Fibroblast of lung (primary cell): ENCODE measurements at regions not wholly inside any gene's neighbourhood (a gene's known extent, or its start where the extent isn't known, plus 50 kb on each side); places are given as distances from the start of the nearest gene placed in this dataset.

Source experiments
- DNase-seq, 2 donors: peaks; one replicate each; pipeline versions ENCODE4 v3.0.0 to v3.0.0-alpha.2; 2010; ENCODE audit warnings: low read depth in 2 of 2
- H2AFZ ChIP-seq: 2 replicates; pipeline ENCODE4 v1.5.1; 2012; ENCODE audit warnings: low read length, control low read depth, inconsistent platforms
- H3K27ac ChIP-seq: 2 replicates; pipeline ENCODE4 v1.5.1; 2011; ENCODE audit warnings: low read length, control low read depth; ENCODE audit not compliant: insufficient read depth
- H3K27me3 ChIP-seq: 2 replicates; pipeline ENCODE4 v1.5.1; 2011; ENCODE audit warnings: mild to moderate bottlenecking, low read length; ENCODE audit not compliant: control insufficient read depth, insufficient read depth
- H3K36me3 ChIP-seq: 2 replicates; pipeline ENCODE4 v1.5.1; 2011; ENCODE audit warnings: low read length; ENCODE audit not compliant: control insufficient read depth, insufficient read depth
- H3K4me1 ChIP-seq: 2 replicates; pipeline ENCODE4 v1.5.1; 2011; ENCODE audit warnings: low read length; ENCODE audit not compliant: control insufficient read depth, insufficient read depth; ENCODE audit errors: extremely low read depth
- H3K4me2 ChIP-seq: 2 replicates; pipeline ENCODE4 v1.5.1; 2011; ENCODE audit warnings: low read length, control low read depth; ENCODE audit not compliant: insufficient read depth; ENCODE audit errors: extremely low read depth
- H3K4me3 ChIP-seq, 4 experiments: fragments of 200-600 bp in 1 of 4; sonication (generic) in 1 of 4; replicated peaks in 1 of 4; 2 replicates each; pipeline ENCODE4 v1.5.1; 2011 to 2016; ENCODE audit warnings: low read length in 4 of 4, low read depth in 3 of 4, mild to moderate bottlenecking in 3 of 4, control low read depth in 2 of 4, inconsistent platforms in 1 of 4, mixed read lengths in 1 of 4; ENCODE audit not compliant: insufficient read depth in 1 of 4; ENCODE audit errors: control extremely low read depth in 1 of 4
- H3K79me2 ChIP-seq: 2 replicates; pipeline ENCODE4 v1.5.1; 2012; ENCODE audit warnings: mild to moderate bottlenecking, low read length, inconsistent platforms; ENCODE audit not compliant: control insufficient read depth, insufficient read depth
- H3K9ac ChIP-seq: 2 replicates; pipeline ENCODE4 v1.5.1; 2011; ENCODE audit warnings: mild to moderate bottlenecking, low read length, control low read depth; ENCODE audit not compliant: insufficient read depth
- H3K9me3 ChIP-seq: 2 replicates; pipeline ENCODE4 v1.5.1; 2012; ENCODE audit warnings: low read depth, low read length; ENCODE audit not compliant: control insufficient read depth, insufficient read depth
- H4K20me1 ChIP-seq: 2 replicates; pipeline ENCODE4 v1.5.1; 2011; ENCODE audit warnings: low read length; ENCODE audit not compliant: control insufficient read depth, insufficient read depth; ENCODE audit errors: extremely low read depth
- CTCF ChIP-seq, 2 donors: IDR thresholded peaks in 1 of 2; conservative IDR thresholded peaks in 1 of 2; 1 replicate in 1 of 2; 2 replicates in 1 of 2; pipeline ENCODE4 v1.5.1; 2011 to 2012; ENCODE audit warnings: low read length in 2 of 2, control low read depth in 1 of 2, inconsistent platforms in 1 of 2, low read depth in 1 of 2, mild to moderate bottlenecking in 1 of 2
- EZH2 ChIP-seq: IDR thresholded peaks from 2 replicates; pipeline ENCODE4 v1.5.1; 2012; ENCODE audit warnings: low read length, control low read depth, mild to moderate bottlenecking; ENCODE audit errors: missing control alignments

- H3K4me1 ChIP-seq: no peaks in the 10 kb centered on the region
These were observed 67.4 kb upstream of the FOXC1 start for GRCh38 chr6:1542335-1542734.

GRCh38 chr6:1542764-1543163 lies 67.0 kb upstream of the FOXC1 start:
- Histone ChIP-seq H3K4me1 (no peaks in the 10 kb centered on the region), H2AFZ (no peak overlapping the region), H3K4me2 (no peak overlapping the region), H3K9ac (no peak overlapping the region), H3K9me3 (no peaks in the 10 kb centered on the region), H3K4me3 (no peak overlapping the region), H3K79me2 (no peaks in the 10 kb centered on the region), H3K36me3 (no peaks in the 10 kb centered on the region), H3K27ac (no peak overlapping the region), H3K27me3 (no peaks in the 10 kb centered on the region), H4K20me1 (no peaks in the 10 kb centered on the region)
- DNase-seq: no peak
- no peak for TF ChIP-seq CTCF (conservative IDR thresholded peaks at IDR 0.05 in 1 of 2, IDR thresholded peaks at IDR 0.05 in 1 of 2; ENCODE audit: low read depth in 1 of 2, low read length in 2 of 2)
- TF ChIP-seq EZH2: no peak

More at GRCh38 chr6:1542335-1542734, 67.4 kb upstream of the FOXC1 start:
- TF ChIP-seq EZH2 (no peak), CTCF (conservative IDR thresholded peaks at IDR 0.05 in 1 of 2, IDR thresholded peaks at IDR 0.05 in 1 of 2; ENCODE audit: low read depth in 1 of 2, low read length in 2 of 2) (no peak)
- no peak for DNase-seq
- Histone ChIP-seq H3K27me3 (no peaks in the 10 kb centered on the region), H3K79me2 (no peaks in the 10 kb centered on the region), H3K27ac (no peak overlapping the region), H3K36me3 (no peaks in the 10 kb centered on the region), H3K4me3 (no peak overlapping the region), H3K9ac (no peak overlapping the region), H3K4me2 (no peak overlapping the region), H4K20me1 (no peaks in the 10 kb centered on the region), H3K9me3 (no peaks in the 10 kb centered on the region), H2AFZ (no peak overlapping the region)

- H3K4me1 ChIP-seq: no peaks in the 10 kb centered on the region
- H3K9me3 ChIP-seq: no peaks in the 10 kb centered on the region
- no peak overlapping the region for H3K27ac ChIP-seq
- H3K9ac ChIP-seq: no peak overlapping the region
- no peak for TF ChIP-seq CTCF (conservative IDR thresholded peaks at IDR 0.05 in 1 of 2, IDR thresholded peaks at IDR 0.05 in 1 of 2; ENCODE audit: low read depth in 1 of 2, low read length in 2 of 2)
- no peak for TF ChIP-seq EZH2
- no peak overlapping the region for H3K4me2 ChIP-seq
- no peaks in the 10 kb centered on the region for H3K36me3 ChIP-seq
- no peak for DNase-seq
- no peaks in the 10 kb centered on the region for H3K27me3 ChIP-seq
- H2AFZ ChIP-seq: no peak overlapping the region
- H4K20me1 ChIP-seq: no peaks in the 10 kb centered on the region
- H3K79me2 ChIP-seq: no peaks in the 10 kb centered on the region
- H3K4me3 ChIP-seq: no peak overlapping the region
These were observed 65.7 kb upstream of the FOXC1 start for GRCh38 chr6:1544000-1544399.
